H9 (cell line): ENCODE measurements at regions not wholly inside any gene's neighbourhood (a gene's known extent, or its start where the extent isn't known, plus 50 kb on each side); places are given as distances from the start of the nearest gene placed in this dataset.

ENCODE experiments used
- DNase-seq: peaks from one replicate; pipeline ENCODE4 v3.0.0-alpha.2; 2017
- H2AFZ ChIP-seq: one replicate; pipeline ENCODE4 v1.6.1; 2013; ENCODE audit warnings: mild to moderate bottlenecking, low read length, control low read depth, moderate library complexity
- H2AK5ac ChIP-seq: 2 replicates; pipeline ENCODE4 v1.6.1; 2013; ENCODE audit warnings: low read length, control low read depth, mixed read lengths; ENCODE audit not compliant: insufficient read length
- H2BK120ac ChIP-seq: one replicate; pipeline ENCODE4 v1.6.1; 2013; ENCODE audit warnings: low read depth, mild to moderate bottlenecking, low read length, control low read depth, inconsistent platforms; ENCODE audit not compliant: poor library complexity, severe bottlenecking
- H2BK12ac ChIP-seq: 2 replicates; pipeline ENCODE4 v1.6.1; 2013; ENCODE audit warnings: low read length, control low read depth, mixed read lengths, low read depth; ENCODE audit not compliant: insufficient read length
- H2BK15ac ChIP-seq: 2 replicates; pipeline ENCODE4 v1.6.1; 2013; ENCODE audit warnings: low read depth, low read length, control low read depth
- H2BK20ac ChIP-seq: one replicate; pipeline ENCODE4 v1.6.1; 2013; ENCODE audit warnings: low read depth, mild to moderate bottlenecking, low read length, control low read depth, inconsistent platforms; ENCODE audit not compliant: poor library complexity, severe bottlenecking
- H2BK5ac ChIP-seq: 2 replicates; pipeline ENCODE4 v1.6.1; 2013; ENCODE audit warnings: low read length, control low read depth, mixed read lengths; ENCODE audit not compliant: insufficient read length
- H3K14ac ChIP-seq: 2 replicates; pipeline ENCODE4 v1.6.1; 2013; ENCODE audit warnings: low read length, control low read depth; ENCODE audit not compliant: insufficient read depth
- H3K18ac ChIP-seq: 2 replicates; pipeline ENCODE4 v1.6.1; 2013; ENCODE audit warnings: low read depth, mild to moderate bottlenecking, mixed read lengths, low read length, control low read depth; ENCODE audit not compliant: insufficient read length
- H3K23ac ChIP-seq: 2 replicates; pipeline ENCODE4 v1.6.1; 2013; ENCODE audit warnings: low read length, control low read depth, mixed read lengths, low read depth; ENCODE audit not compliant: insufficient read length
- H3K23me2 ChIP-seq: 2 replicates; pipeline ENCODE4 v1.6.1; 2013; ENCODE audit warnings: low read depth, mild to moderate bottlenecking, mixed read lengths, low read length, control low read depth; ENCODE audit not compliant: insufficient read length, poor library complexity, severe bottlenecking
- H3K27ac ChIP-seq: 2 replicates; pipeline ENCODE4 v1.5.1; 2013; ENCODE audit warnings: low read length, control low read depth, mixed read lengths, low read depth; ENCODE audit not compliant: insufficient read length
- H3K27me3 ChIP-seq: 2 replicates; pipeline ENCODE4 v1.6.1; 2013; ENCODE audit warnings: low read length, control low read depth, inconsistent platforms; ENCODE audit not compliant: insufficient read depth
- H3K4ac ChIP-seq: 2 replicates; pipeline ENCODE4 v1.6.1; 2013; ENCODE audit warnings: low read depth, mild to moderate bottlenecking, control low read depth, inconsistent platforms, low read length, moderate library complexity
- H3K4me1 ChIP-seq: 2 replicates; pipeline ENCODE4 v1.6.1; 2013; ENCODE audit warnings: low read length, control low read depth, inconsistent platforms; ENCODE audit not compliant: insufficient read depth
- H3K4me2 ChIP-seq: 2 replicates; pipeline ENCODE4 v1.6.1; 2013; ENCODE audit warnings: low read length, control low read depth, mixed read lengths; ENCODE audit not compliant: insufficient read length, insufficient read depth
- H3K56ac ChIP-seq: 2 replicates; pipeline ENCODE4 v1.6.1; 2013; ENCODE audit warnings: low read depth, mild to moderate bottlenecking, mixed read lengths, low read length, control low read depth; ENCODE audit not compliant: insufficient read length
- H3K79me1 ChIP-seq: 2 replicates; pipeline ENCODE4 v1.6.1; 2013; ENCODE audit warnings: low read depth, mild to moderate bottlenecking, moderate library complexity, low read length, control low read depth, inconsistent platforms; ENCODE audit not compliant: insufficient read depth, poor library complexity, severe bottlenecking
- H3K79me2 ChIP-seq: 2 replicates; pipeline ENCODE4 v1.6.1; 2013; ENCODE audit warnings: low read length, control low read depth, inconsistent platforms; ENCODE audit not compliant: insufficient read depth
- H3K9ac ChIP-seq: 2 replicates; pipeline ENCODE4 v1.6.1; 2013; ENCODE audit warnings: low read length, control low read depth, mixed read lengths; ENCODE audit not compliant: insufficient read length; ENCODE audit errors: extremely low read depth
- H3K9me3 ChIP-seq: one replicate; pipeline ENCODE4 v1.6.1; 2013; ENCODE audit warnings: low read depth, low read length, inconsistent platforms; ENCODE audit not compliant: control insufficient read depth
- H3T11ph ChIP-seq: one replicate; pipeline ENCODE4 v1.6.1; 2013; ENCODE audit warnings: mild to moderate bottlenecking, low read length, control low read depth, inconsistent platforms
- H4K20me1 ChIP-seq: one replicate; pipeline ENCODE4 v1.6.1; 2013; ENCODE audit not compliant: control insufficient read depth, insufficient read length, insufficient read depth
- H4K5ac ChIP-seq: 2 replicates; pipeline ENCODE4 v1.6.1; 2013; ENCODE audit warnings: low read depth, mild to moderate bottlenecking, mixed read lengths, low read length, control low read depth; ENCODE audit not compliant: insufficient read length
- H4K8ac ChIP-seq: replicated peaks from 2 replicates; pipeline ENCODE4 v1.6.1; 2013; ENCODE audit warnings: low read length, control low read depth, mixed read lengths, low read depth; ENCODE audit not compliant: insufficient read length
- H4K91ac ChIP-seq: 2 replicates; pipeline ENCODE4 v1.6.1; 2013; ENCODE audit warnings: low read depth, mild to moderate bottlenecking, moderate library complexity, mixed read lengths, low read length, control low read depth; ENCODE audit not compliant: insufficient read length
- H3K27ac Mint-ChIP-seq, 3 experiments: 2 replicates in 2 of 3; 3 replicates in 1 of 3; pipeline ENCODE4 v1.8.0; 2020 to 2021; ENCODE audit warnings: mixed read lengths in 3 of 3, mild to moderate bottlenecking in 1 of 3, moderate library complexity in 1 of 3
- H3K27me3 Mint-ChIP-seq: 2 replicates; pipeline ENCODE4 v1.8.0; 2021; ENCODE audit warnings: low read depth, mild to moderate bottlenecking, moderate library complexity, mixed read lengths
- H3K36me3 Mint-ChIP-seq, 3 experiments: 2 replicates in 2 of 3; 3 replicates in 1 of 3; pipeline ENCODE4 v1.8.0; 2020 to 2021; ENCODE audit warnings: low read depth in 3 of 3, mixed read lengths in 3 of 3; ENCODE audit not compliant: insufficient read depth in 1 of 3
- H3K4me1 Mint-ChIP-seq, 2 experiments: 2 replicates each; pipeline ENCODE4 v1.8.0; 2020; ENCODE audit warnings: mixed read lengths in 2 of 2
- H3K4me3 Mint-ChIP-seq, 2 experiments: 2 replicates in 1 of 2; 3 replicates in 1 of 2; pipeline ENCODE4 v1.8.0; 2020 to 2021; ENCODE audit warnings: mild to moderate bottlenecking in 2 of 2, mixed read lengths in 2 of 2, moderate library complexity in 1 of 2
- H3K9me3 Mint-ChIP-seq, 2 experiments: 2 replicates in 1 of 2; 3 replicates in 1 of 2; pipeline ENCODE4 v1.8.0; 2020; ENCODE audit warnings: mild to moderate bottlenecking in 2 of 2, mixed read lengths in 2 of 2, moderate library complexity in 1 of 2
- WGBS: extraction: QIAGEN DNeasy Blood & Tissue Kit; methylation state at CpG from one replicate; pipeline ENCODE4 v1.1.7; 2013; ENCODE audit warnings: missing lambda C conversion rate, low lambda C conversion rate, mixed read lengths; ENCODE audit not compliant: insufficient read length; ENCODE audit errors: extremely low coverage; 5-methylcytosine and 5-hydroxymethylcytosine counted together
- TF ChIP-seq, protein P1 (sequence below): fragments of 200-600 bp; sonication (generic); conservative IDR thresholded peaks from 3 replicates; pipeline ENCODE4 v1.8.0; 2021; ENCODE audit warnings: antibody characterized with exemption, mild to moderate bottlenecking

DNA sequence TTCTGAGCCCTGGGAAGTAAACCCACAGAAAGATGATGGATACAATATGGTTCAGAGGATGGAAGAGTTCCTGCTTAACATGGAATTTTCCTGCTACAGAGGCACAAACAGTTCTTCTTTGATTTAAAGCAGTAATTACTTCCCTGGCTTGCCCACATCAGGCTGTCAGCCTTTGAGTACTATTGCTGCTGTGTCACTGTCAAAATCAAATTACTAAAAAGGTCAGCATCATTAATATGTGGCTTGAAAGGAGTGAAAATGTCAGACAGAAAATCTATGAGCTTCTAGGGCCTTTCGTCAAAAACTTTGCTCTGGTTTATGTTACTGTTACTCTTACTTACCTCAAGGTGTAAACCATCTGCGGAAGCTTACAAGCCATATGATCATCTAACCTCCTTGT is 98.6 kb upstream of the DPT start:
- Histone ChIP-seq H4K91ac (no peak overlapping the region), H2BK15ac (no peak overlapping the region), H2AK5ac (no peak overlapping the region), H3K79me1 (no peaks in the 10 kb centered on the region), H3K4me2 (no peak overlapping the region), H2BK120ac (no peak overlapping the region), H3K56ac (no peak overlapping the region), H2BK12ac (no peak overlapping the region), H4K8ac (no peak overlapping the region), H3K9me3 (no peaks in the 10 kb centered on the region), H3K18ac (no peak overlapping the region), H3K27me3 (no peaks in the 10 kb centered on the region), H3K4ac (no peak overlapping the region), H3K14ac (no peak overlapping the region), H3K4me1 (no peaks in the 10 kb centered on the region), H4K20me1 (no peaks in the 10 kb centered on the region), H3K79me2 (no peaks in the 10 kb centered on the region), H4K5ac (no peak overlapping the region), H3K27ac (no peak overlapping the region), H2AFZ (no peak overlapping the region), H3K23me2 (no peaks in the 10 kb centered on the region), H3K23ac (no peak overlapping the region), H3T11ph (no peak overlapping the region), H2BK5ac (no peak overlapping the region), H2BK20ac (no peak overlapping the region), H3K9ac (no peak overlapping the region)
- no peak for DNase-seq
- peaks cover 19 to 25% of the 10 kb centered on the region in 2 experiments for H3K4me1 Mint-ChIP-seq
- H3K27ac Mint-ChIP-seq = no peak overlapping the region
- H3K36me3 Mint-ChIP-seq = peaks cover 0 to 4% (median 0%) of the 10 kb centered on the region in 3 experiments; a peak in 1 of 7 replicates
- H3K9me3 Mint-ChIP-seq = peaks cover 0 to 3% of the 10 kb centered on the region in 2 experiments; a peak in 2 of 5 replicates
- no CpG with 5 or more reads among the region's 2 CpGs for WGBS
- no peak overlapping the region for H3K4me3 Mint-ChIP-seq
- no peaks in the 10 kb centered on the region for H3K27me3 Mint-ChIP-seq
- TF ChIP-seq, protein P1, sequence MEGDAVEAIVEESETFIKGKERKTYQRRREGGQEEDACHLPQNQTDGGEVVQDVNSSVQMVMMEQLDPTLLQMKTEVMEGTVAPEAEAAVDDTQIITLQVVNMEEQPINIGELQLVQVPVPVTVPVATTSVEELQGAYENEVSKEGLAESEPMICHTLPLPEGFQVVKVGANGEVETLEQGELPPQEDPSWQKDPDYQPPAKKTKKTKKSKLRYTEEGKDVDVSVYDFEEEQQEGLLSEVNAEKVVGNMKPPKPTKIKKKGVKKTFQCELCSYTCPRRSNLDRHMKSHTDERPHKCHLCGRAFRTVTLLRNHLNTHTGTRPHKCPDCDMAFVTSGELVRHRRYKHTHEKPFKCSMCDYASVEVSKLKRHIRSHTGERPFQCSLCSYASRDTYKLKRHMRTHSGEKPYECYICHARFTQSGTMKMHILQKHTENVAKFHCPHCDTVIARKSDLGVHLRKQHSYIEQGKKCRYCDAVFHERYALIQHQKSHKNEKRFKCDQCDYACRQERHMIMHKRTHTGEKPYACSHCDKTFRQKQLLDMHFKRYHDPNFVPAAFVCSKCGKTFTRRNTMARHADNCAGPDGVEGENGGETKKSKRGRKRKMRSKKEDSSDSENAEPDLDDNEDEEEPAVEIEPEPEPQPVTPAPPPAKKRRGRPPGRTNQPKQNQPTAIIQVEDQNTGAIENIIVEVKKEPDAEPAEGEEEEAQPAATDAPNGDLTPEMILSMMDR = no peak
